ENCODE measurements at regions not wholly inside any gene's neighbourhood (a gene's known extent, or its start where the extent isn't known, plus 50 kb on each side); places are given as distances from the start of the nearest gene placed in this dataset.

DNA sequence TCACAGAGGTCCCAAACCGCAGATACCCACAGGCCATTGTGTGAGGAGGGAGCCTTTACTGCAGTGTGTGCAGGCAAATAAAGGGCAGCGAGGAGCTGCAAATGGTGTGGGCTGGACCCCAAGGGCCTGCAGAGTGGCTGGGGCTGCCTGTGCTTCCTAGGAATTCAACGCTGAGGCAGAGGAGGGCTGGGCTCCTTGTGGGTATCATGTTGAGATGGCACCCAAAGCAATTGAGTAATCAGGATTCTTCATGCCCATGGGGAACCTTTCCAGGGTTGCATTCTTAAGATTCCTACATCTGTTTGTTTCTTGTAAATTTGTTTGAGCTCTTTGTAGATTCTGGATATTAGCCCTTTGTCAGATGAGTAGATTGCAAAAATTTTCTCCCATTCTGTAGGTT, 85.4 kb upstream of the LIPC start:
- TF ChIP-seq, protein P1, sequence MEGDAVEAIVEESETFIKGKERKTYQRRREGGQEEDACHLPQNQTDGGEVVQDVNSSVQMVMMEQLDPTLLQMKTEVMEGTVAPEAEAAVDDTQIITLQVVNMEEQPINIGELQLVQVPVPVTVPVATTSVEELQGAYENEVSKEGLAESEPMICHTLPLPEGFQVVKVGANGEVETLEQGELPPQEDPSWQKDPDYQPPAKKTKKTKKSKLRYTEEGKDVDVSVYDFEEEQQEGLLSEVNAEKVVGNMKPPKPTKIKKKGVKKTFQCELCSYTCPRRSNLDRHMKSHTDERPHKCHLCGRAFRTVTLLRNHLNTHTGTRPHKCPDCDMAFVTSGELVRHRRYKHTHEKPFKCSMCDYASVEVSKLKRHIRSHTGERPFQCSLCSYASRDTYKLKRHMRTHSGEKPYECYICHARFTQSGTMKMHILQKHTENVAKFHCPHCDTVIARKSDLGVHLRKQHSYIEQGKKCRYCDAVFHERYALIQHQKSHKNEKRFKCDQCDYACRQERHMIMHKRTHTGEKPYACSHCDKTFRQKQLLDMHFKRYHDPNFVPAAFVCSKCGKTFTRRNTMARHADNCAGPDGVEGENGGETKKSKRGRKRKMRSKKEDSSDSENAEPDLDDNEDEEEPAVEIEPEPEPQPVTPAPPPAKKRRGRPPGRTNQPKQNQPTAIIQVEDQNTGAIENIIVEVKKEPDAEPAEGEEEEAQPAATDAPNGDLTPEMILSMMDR (IDR thresholded peaks at IDR 0.05 in 2 of 3, conservative IDR thresholded peaks at IDR 0.05 in 1 of 3; ENCODE audit: control insufficient read depth in 2 of 3, extremely low read depth in 1 of 3, insufficient read depth in 1 of 3, low read depth in 3 of 3, low read length in 3 of 3), result no peak
- TF ChIP-seq JUND (IDR thresholded peaks at IDR 0.05; ENCODE audit: low read depth, low read length) (no peak), FOXK2 (IDR thresholded peaks at IDR 0.05) (no peak), SMC3 (IDR thresholded peaks at IDR 0.05; ENCODE audit: borderline replicate concordance, low read length) (no peak), POLR2A (IDR thresholded peaks at IDR 0.05; ENCODE audit: low read depth, low read length) (no peak), YY1 (IDR thresholded peaks at IDR 0.05; ENCODE audit: low read depth, low read length) (no peak), SP1 (IDR thresholded peaks at IDR 0.05; ENCODE audit: low read depth, low read length) (no peak)
- TF ChIP-seq, protein P2, sequence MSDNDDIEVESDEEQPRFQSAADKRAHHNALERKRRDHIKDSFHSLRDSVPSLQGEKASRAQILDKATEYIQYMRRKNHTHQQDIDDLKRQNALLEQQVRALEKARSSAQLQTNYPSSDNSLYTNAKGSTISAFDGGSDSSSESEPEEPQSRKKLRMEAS (IDR thresholded peaks at IDR 0.05; ENCODE audit: low read depth, low read length), result no peak
- TF ChIP-seq, protein P3, sequence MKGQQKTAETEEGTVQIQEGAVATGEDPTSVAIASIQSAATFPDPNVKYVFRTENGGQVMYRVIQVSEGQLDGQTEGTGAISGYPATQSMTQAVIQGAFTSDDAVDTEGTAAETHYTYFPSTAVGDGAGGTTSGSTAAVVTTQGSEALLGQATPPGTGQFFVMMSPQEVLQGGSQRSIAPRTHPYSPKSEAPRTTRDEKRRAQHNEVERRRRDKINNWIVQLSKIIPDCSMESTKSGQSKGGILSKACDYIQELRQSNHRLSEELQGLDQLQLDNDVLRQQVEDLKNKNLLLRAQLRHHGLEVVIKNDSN (IDR thresholded peaks at IDR 0.05; ENCODE audit: borderline replicate concordance, extremely low read length, insufficient read depth, low read depth, low read length), result no peak
